ENCODE measurements at regions not wholly inside any gene's neighbourhood (a gene's known extent, or its start where the extent isn't known, plus 50 kb on each side); places are given as distances from the start of the nearest gene placed in this dataset.

DNA sequence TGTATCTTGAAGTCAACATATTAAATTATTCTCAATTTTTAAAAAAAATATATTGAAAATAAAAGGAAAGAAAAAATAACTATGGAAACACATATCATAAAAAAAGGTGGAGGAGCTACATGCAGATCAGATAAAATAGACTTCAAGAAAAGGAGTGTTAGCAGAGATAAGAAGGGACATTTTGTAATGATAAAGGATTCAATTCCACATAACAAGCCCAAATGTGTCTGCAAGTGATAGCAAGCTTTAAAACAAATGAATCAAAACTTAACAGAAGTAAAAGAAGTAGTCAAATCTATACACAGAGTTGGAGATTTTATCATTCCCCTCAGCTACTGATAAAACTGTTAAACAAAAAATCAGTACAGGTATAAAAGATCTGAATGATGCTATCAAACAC is 74.9 kb downstream of the TTC32 start:
- Histone ChIP-seq H3K79me2 (ENCODE audit: insufficient read depth, low read depth) (no peaks in the 10 kb centered on the region), H4K20me1 (ENCODE audit: insufficient read depth) (no peaks in the 10 kb centered on the region), H3K9ac (no peak overlapping the region), H2AFZ (ENCODE audit: low read depth) (no peak overlapping the region), H3K27ac (no peak overlapping the region), H3K4me1 (ENCODE audit: low read depth, poor library complexity, severe bottlenecking) (no peaks in the 10 kb centered on the region), H3K4me2 (no peak overlapping the region), H3K4me3 (IDR thresholded peaks at IDR 0.05; ENCODE audit: insufficient read depth, low read depth, low read length) (no peak overlapping the region), H3K36me3 (ENCODE audit: insufficient read depth) (no peaks in the 10 kb centered on the region), H3K27me3 (ENCODE audit: insufficient read depth, low read depth) (no peaks in the 10 kb centered on the region)
- TF ChIP-seq, protein P1, sequence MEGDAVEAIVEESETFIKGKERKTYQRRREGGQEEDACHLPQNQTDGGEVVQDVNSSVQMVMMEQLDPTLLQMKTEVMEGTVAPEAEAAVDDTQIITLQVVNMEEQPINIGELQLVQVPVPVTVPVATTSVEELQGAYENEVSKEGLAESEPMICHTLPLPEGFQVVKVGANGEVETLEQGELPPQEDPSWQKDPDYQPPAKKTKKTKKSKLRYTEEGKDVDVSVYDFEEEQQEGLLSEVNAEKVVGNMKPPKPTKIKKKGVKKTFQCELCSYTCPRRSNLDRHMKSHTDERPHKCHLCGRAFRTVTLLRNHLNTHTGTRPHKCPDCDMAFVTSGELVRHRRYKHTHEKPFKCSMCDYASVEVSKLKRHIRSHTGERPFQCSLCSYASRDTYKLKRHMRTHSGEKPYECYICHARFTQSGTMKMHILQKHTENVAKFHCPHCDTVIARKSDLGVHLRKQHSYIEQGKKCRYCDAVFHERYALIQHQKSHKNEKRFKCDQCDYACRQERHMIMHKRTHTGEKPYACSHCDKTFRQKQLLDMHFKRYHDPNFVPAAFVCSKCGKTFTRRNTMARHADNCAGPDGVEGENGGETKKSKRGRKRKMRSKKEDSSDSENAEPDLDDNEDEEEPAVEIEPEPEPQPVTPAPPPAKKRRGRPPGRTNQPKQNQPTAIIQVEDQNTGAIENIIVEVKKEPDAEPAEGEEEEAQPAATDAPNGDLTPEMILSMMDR (conservative IDR thresholded peaks at IDR 0.05; ENCODE audit: low read depth, low read length), result no peak

DNA sequence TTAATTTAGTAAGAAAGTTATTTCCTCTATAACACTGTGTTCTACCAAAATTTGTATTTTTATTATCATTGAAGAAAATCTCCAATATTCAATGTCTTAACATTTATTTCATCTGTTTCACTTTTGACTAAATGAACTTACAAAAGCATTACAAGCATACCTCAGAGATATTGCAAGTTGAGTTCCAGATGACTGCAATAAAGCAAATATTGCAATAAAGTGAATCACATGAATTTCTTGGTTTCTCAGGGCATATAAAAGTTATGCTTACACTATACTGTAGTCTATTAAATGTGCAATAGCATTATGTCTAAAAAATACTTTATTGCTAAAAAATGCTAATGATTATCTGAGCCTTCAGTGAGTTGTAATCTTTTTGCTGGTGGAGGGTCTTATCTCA is 78.3 kb downstream of the TTC32 start:
- TF ChIP-seq, protein P1 (conservative IDR thresholded peaks at IDR 0.05; ENCODE audit: low read depth, low read length), result no peak
- no peak overlapping the region for H3K27ac ChIP-seq
- H3K79me2 ChIP-seq (ENCODE audit: insufficient read depth, low read depth), result no peaks in the 10 kb centered on the region
- H3K4me1 ChIP-seq (ENCODE audit: low read depth, poor library complexity, severe bottlenecking), result no peaks in the 10 kb centered on the region
- H3K4me3 ChIP-seq (IDR thresholded peaks at IDR 0.05; ENCODE audit: insufficient read depth, low read depth, low read length), result no peak overlapping the region
- H2AFZ ChIP-seq (ENCODE audit: low read depth), result no peak overlapping the region
- no peaks in the 10 kb centered on the region for H4K20me1 ChIP-seq (ENCODE audit: insufficient read depth)
- H3K36me3 ChIP-seq (ENCODE audit: insufficient read depth), result no peaks in the 10 kb centered on the region
- H3K27me3 ChIP-seq (ENCODE audit: insufficient read depth, low read depth), result no peaks in the 10 kb centered on the region
- H3K9ac ChIP-seq, result no peak overlapping the region
- no peak overlapping the region for H3K4me2 ChIP-seq

DNA sequence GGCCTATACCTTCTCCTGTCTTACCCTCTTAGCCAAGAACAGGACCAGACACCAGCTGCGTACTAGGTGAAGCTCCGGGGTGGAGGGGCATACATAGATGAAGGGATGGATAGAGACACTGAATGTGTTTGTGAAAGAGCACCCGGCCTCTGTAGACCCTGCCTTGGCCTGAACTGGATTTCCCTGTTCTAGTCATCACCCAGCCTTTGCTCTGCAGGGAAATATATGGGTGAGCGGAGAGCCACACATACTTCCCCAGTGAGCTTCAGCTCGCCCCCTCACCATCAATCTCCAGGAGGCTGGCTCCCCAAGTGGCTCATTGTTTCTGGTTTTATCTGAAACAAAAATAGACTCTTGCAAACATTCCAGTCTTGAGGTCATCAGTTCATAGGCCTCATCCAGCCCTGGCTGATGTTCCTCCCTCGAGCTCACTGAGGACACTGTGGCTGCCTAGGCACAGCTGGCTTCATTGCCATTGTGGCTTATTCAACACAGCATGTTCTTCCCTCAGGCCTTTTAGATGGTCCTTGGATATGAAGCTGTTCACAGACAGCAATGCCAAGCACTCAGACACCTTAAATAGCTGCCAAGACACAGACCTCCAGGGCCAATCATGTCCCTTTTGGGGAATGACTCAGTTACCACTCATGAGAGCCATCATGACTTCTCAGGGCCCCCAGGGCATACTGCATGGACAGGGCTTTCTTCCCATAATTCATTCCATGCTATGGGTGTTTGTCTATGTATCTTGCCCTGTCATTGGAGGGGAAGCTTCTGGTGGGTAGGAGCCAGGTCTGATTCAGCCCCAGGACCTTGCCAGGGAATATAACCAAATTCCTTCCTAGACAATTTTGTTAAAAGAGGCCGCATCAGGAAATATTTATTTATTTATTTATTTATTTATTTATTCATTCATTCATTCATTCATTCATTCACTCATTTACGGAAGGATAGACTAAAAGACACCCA is 82.4 kb downstream of the TTC32 start:
- Histone ChIP-seq H4K20me1 (ENCODE audit: insufficient read depth) (no peaks in the 10 kb centered on the region), H3K79me2 (ENCODE audit: insufficient read depth, low read depth) (no peaks in the 10 kb centered on the region), H3K27me3 (ENCODE audit: insufficient read depth, low read depth) (no peaks in the 10 kb centered on the region), H2AFZ (ENCODE audit: low read depth) (no peak overlapping the region), H3K4me2 (no peak overlapping the region), H3K4me3 (IDR thresholded peaks at IDR 0.05; ENCODE audit: insufficient read depth, low read depth, low read length) (no peak overlapping the region), H3K27ac (no peak overlapping the region), H3K36me3 (ENCODE audit: insufficient read depth) (no peaks in the 10 kb centered on the region), H3K9ac (no peak overlapping the region), H3K4me1 (ENCODE audit: low read depth, poor library complexity, severe bottlenecking) (no peaks in the 10 kb centered on the region)
- TF ChIP-seq, protein P1 (conservative IDR thresholded peaks at IDR 0.05; ENCODE audit: low read depth, low read length), result no peak

DNA sequence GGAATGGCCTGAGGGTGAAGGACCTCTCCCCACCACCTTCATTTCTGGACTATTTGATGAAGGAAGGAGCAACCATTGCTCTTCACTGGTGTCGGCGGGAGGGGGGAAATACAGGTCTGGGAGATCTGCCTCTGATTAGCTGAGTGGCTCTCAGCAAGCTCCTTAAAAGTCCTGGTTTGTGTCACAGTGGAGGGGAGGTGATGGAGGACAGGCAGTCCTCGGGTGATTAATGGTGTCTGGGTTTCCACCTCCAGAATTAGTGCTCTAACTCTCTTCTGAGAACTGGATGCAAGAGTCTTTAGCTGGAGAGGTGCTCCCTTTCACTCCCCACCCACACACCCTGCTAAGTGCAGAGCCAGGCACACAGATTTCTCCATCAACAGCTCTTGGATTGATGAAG is 83.2 kb downstream of the TTC32 start:
- Histone ChIP-seq H3K4me1 (ENCODE audit: low read depth, poor library complexity, severe bottlenecking) (no peaks in the 10 kb centered on the region), H4K20me1 (ENCODE audit: insufficient read depth) (no peaks in the 10 kb centered on the region), H3K4me3 (IDR thresholded peaks at IDR 0.05; ENCODE audit: insufficient read depth, low read depth, low read length) (no peak overlapping the region), H3K4me2 (no peak overlapping the region), H3K36me3 (ENCODE audit: insufficient read depth) (no peaks in the 10 kb centered on the region), H3K27ac (no peak overlapping the region), H2AFZ (ENCODE audit: low read depth) (no peak overlapping the region), H3K79me2 (ENCODE audit: insufficient read depth, low read depth) (no peaks in the 10 kb centered on the region), H3K27me3 (ENCODE audit: insufficient read depth, low read depth) (no peaks in the 10 kb centered on the region), H3K9ac (no peak overlapping the region)
- TF ChIP-seq, protein P1 (conservative IDR thresholded peaks at IDR 0.05; ENCODE audit: low read depth, low read length), result no peak

Data from KMS-11 (cell line).